Erythroblast (primary cell): ENCODE measurements at regions not wholly inside any gene's neighbourhood (a gene's known extent, or its start where the extent isn't known, plus 50 kb on each side); places are given as distances from the start of the nearest gene placed in this dataset.

Experiments used
- GATA1 ChIP-seq: IDR thresholded peaks from 2 replicates; pipeline ENCODE4 v1.6.1; 2011; ENCODE audit warnings: low read depth, mild to moderate bottlenecking, control low read depth, low read length, moderate library complexity
- POLR2A ChIP-seq: IDR thresholded peaks from 2 replicates; pipeline ENCODE4 v1.6.1; 2011; ENCODE audit warnings: mild to moderate bottlenecking, low read length

GRCh38 chr7:127504715-127505114, 80.7 kb downstream of the GCC1 start:
- TF ChIP-seq POLR2A (no peak), GATA1 (no peak)
